K562 (cell line): ENCODE measurements at regions not wholly inside any gene's neighbourhood (a gene's known extent, or its start where the extent isn't known, plus 50 kb on each side); places are given as distances from the start of the nearest gene placed in this dataset.

Source experiments
- CBFA2T3 ChIP-seq: fragments of 450-650 bp; IDR thresholded peaks from 2 replicates; pipeline ENCODE4 v1.6.1; 2017
- E2F8 ChIP-seq: fragments of 450-650 bp; IDR thresholded peaks from 2 replicates; pipeline ENCODE4 v1.7.1; 2018; ENCODE audit warnings: mild to moderate bottlenecking, low read depth; ENCODE audit not compliant: partially characterized antibody
- FOS ChIP-seq: IDR thresholded peaks from 3 replicates; pipeline ENCODE4 v1.6.1; 2011; ENCODE audit not compliant: insufficient read length; ENCODE audit errors: extremely low read depth
- MLLT1 ChIP-seq, 2 experiments: fragments of 450-650 bp; IDR thresholded peaks; 2 replicates each; pipeline ENCODE4 v1.6.1; 2016
- NFE2 ChIP-seq: IDR thresholded peaks from 2 replicates; pipeline ENCODE4 v1.6.1; 2014; ENCODE audit warnings: antibody characterized with exemption, low read depth
- NUFIP1 ChIP-seq: fragments of 450-650 bp; IDR thresholded peaks from 2 replicates; pipeline ENCODE4 v1.6.1; 2018; ENCODE audit not compliant: partially characterized antibody
- OTX1 ChIP-seq: fragments of 450-650 bp; formaldehyde crosslinking; IDR thresholded peaks from 2 replicates; pipeline ENCODE4 v1.4.0; 2022; ENCODE audit warnings: mild to moderate bottlenecking
- PRDM10 ChIP-seq: fragments of 450-650 bp; IDR thresholded peaks from 2 replicates; pipeline ENCODE4 v1.6.1; 2018; ENCODE audit not compliant: partially characterized antibody
- SMAD3 ChIP-seq: fragments of 450-650 bp; formaldehyde crosslinking; conservative IDR thresholded peaks from 2 replicates; pipeline ENCODE4 v1.4.0; 2020; ENCODE audit warnings: mild to moderate bottlenecking
- SP1 ChIP-seq: sonication (generic); formaldehyde crosslinking; IDR thresholded peaks from 2 replicates; pipeline ENCODE4 v1.8.1; 2022; ENCODE audit warnings: mild to moderate bottlenecking, missing genetic modification reagents
- ZNF23 ChIP-seq: fragments of 250-450 bp; sonication (Bioruptor Pico); IDR thresholded peaks from 2 replicates; pipeline ENCODE4 v1.4.0; 2020; ENCODE audit warnings: mild to moderate bottlenecking
- ZNF384 ChIP-seq: IDR thresholded peaks from 2 replicates; pipeline ENCODE4 v1.6.1; 2012; ENCODE audit warnings: low read depth, low read length, improper control_type of control experiment

GRCh38 chr6:77566235-77566634 is 86.6 kb upstream of the MEI4 start (continued):
- no peak for TF ChIP-seq PRDM10
- TF ChIP-seq E2F8, result no peak
- no peak for TF ChIP-seq FOS
- TF ChIP-seq ZNF384, result no peak
- no peak for TF ChIP-seq CBFA2T3
- no peak for TF ChIP-seq SMAD3 (CRISPR knock-in tag)
- TF ChIP-seq NFE2, result no peak
- no peak for TF ChIP-seq ZNF23 (CRISPR knock-in tag)
- TF ChIP-seq MLLT1 (IDR thresholded peaks at IDR 0.05), result no peak
- TF ChIP-seq SP1, result no peak
- TF ChIP-seq NUFIP1, result no peak
- TF ChIP-seq OTX1 (CRISPR knock-in tag), result no peak
